Esophagus muscularis mucosa (tissue), 4 donors: ENCODE measurements at regions not wholly inside any gene's neighbourhood (a gene's known extent, or its start where the extent isn't known, plus 50 kb on each side); places are given as distances from the start of the nearest gene placed in this dataset.

ENCODE experiments used
- CTCF ChIP-seq, 3 experiments: fragments of 200-600 bp in 2 of 3; fragments of 450-650 bp in 1 of 3; sonication (generic) in 2 of 3; IDR thresholded peaks; one replicate each; pipeline ENCODE4 v1.5.1; 2017 to 2019; ENCODE audit warnings: antibody characterized with exemption in 3 of 3, mild to moderate bottlenecking in 2 of 3, moderate library complexity in 1 of 3
- EP300 ChIP-seq: sonication (generic); formaldehyde crosslinking; IDR thresholded peaks from one replicate; pipeline ENCODE4 v1.6.1; 2017; ENCODE audit warnings: antibody characterized with exemption
- POLR2A ChIP-seq: fragments of 450-650 bp; IDR thresholded peaks from one replicate; pipeline ENCODE4 v1.6.1; 2017; ENCODE audit warnings: antibody characterized with exemption, moderate library complexity, mild to moderate bottlenecking, low read depth
- POLR2AphosphoS5 ChIP-seq, 2 donors: sonication (generic); formaldehyde crosslinking; IDR thresholded peaks; one replicate each; pipeline ENCODE4 v1.6.1; 2017; ENCODE audit warnings: antibody characterized with exemption in 2 of 2

GRCh38 chr3:189534531-189534930 is 96.7 kb upstream of the TP63 start:
- no peak for TF ChIP-seq POLR2AphosphoS5 (IDR thresholded peaks at IDR 0.05)
- no peak for TF ChIP-seq POLR2A
- no peak for TF ChIP-seq CTCF (IDR thresholded peaks at IDR 0.05)
- no peak for TF ChIP-seq EP300
